HepG2 (cell line): ENCODE measurements at regions not wholly inside any gene's neighbourhood (a gene's known extent, or its start where the extent isn't known, plus 50 kb on each side); places are given as distances from the start of the nearest gene placed in this dataset.
A peak's percentile ranks its signal among the peaks of the same experiment; 100 is the strongest.

Experiments
- AGO2 ChIP-seq: fragments of 200-400 bp; formaldehyde crosslinking; optimal IDR thresholded peaks from 2 replicates; pipeline ENCODE3; 2017; ENCODE audit warnings: mild to moderate bottlenecking, low read depth, low read length, moderate library complexity
- CBX1 ChIP-seq: IDR thresholded peaks from one replicate; pipeline ENCODE4 v1.6.1; 2016; ENCODE audit warnings: antibody characterized with exemption, low read depth
- CENPBD1 ChIP-seq: sonication (generic); formaldehyde crosslinking; IDR thresholded peaks from 2 replicates; pipeline ENCODE4 v1.8.0; 2022; ENCODE audit warnings: missing genetic modification reagents, low read depth, mild to moderate bottlenecking, borderline replicate concordance
- CREBL2 ChIP-seq: sonication (generic); formaldehyde crosslinking; IDR thresholded peaks from 2 replicates; pipeline ENCODE4 v1.8.1; 2023; ENCODE audit warnings: missing genetic modification reagents, mild to moderate bottlenecking, borderline replicate concordance
- DMTF1 ChIP-seq: sonication (generic); formaldehyde crosslinking; IDR thresholded peaks from 2 replicates; pipeline ENCODE4 v1.4.0; 2020; ENCODE audit warnings: mild to moderate bottlenecking, missing genetic modification reagents
- EZH2 ChIP-seq: conservative IDR thresholded peaks from 2 replicates; pipeline ENCODE4 v1.6.1; 2012; ENCODE audit warnings: mild to moderate bottlenecking, low read depth, low read length, moderate library complexity
- FOXP4 ChIP-seq: sonication (generic); formaldehyde crosslinking; IDR thresholded peaks from 2 replicates; pipeline ENCODE4 v1.4.0; 2020; ENCODE audit warnings: missing genetic modification reagents
- FUBP1 ChIP-seq: sonication (generic); formaldehyde crosslinking; IDR thresholded peaks from 2 replicates; pipeline ENCODE4 v1.5.1; 2020; ENCODE audit warnings: missing genetic modification reagents, mild to moderate bottlenecking, borderline replicate concordance
- HOXA7 ChIP-seq: sonication (generic); formaldehyde crosslinking; IDR thresholded peaks from 2 replicates; pipeline ENCODE4 v1.8.1; 2022; ENCODE audit warnings: mild to moderate bottlenecking, missing genetic modification reagents, moderate library complexity
- KDM1A ChIP-seq: IDR thresholded peaks from 2 replicates; pipeline ENCODE4 v1.6.1; 2016; ENCODE audit warnings: missing compliant biosample characterization
- NFYC ChIP-seq: IDR thresholded peaks from 2 replicates; pipeline ENCODE4 v1.6.1; 2016; ENCODE audit warnings: missing genetic modification reagents, missing compliant biosample characterization
- NKX3-1 ChIP-seq: sonication (generic); formaldehyde crosslinking; IDR thresholded peaks from 2 replicates; pipeline ENCODE4 v1.5.0; 2020; ENCODE audit warnings: missing genetic modification reagents
- NR2F2 ChIP-seq: IDR thresholded peaks from 2 replicates; pipeline ENCODE4 v1.6.1; 2012; ENCODE audit warnings: low read depth, inconsistent platforms, borderline replicate concordance
- SMARCE1 ChIP-seq: fragments of 450-650 bp; IDR thresholded peaks from 2 replicates; pipeline ENCODE4 v1.6.1; 2017; ENCODE audit warnings: borderline replicate concordance
- SOX13 ChIP-seq, 3 experiments: fragments of 450-650 bp in 1 of 3; sonication (generic) in 1 of 3; formaldehyde crosslinking in 1 of 3; IDR thresholded peaks in 2 of 3; conservative IDR thresholded peaks in 1 of 3; 2 replicates each; pipeline versions ENCODE4 v1.5.0 to v1.6.1; 2016 to 2020; ENCODE audit warnings: antibody characterized with exemption in 1 of 3, mild to moderate bottlenecking in 1 of 3, missing compliant biosample characterization in 1 of 3, missing genetic modification reagents in 1 of 3, moderate library complexity in 1 of 3
- SRF ChIP-seq: IDR thresholded peaks from 2 replicates; pipeline ENCODE4 v1.6.1; 2011; ENCODE audit warnings: mild to moderate bottlenecking, low read depth, low read length, moderate library complexity
- SRSF1 ChIP-seq: fragments of 200-400 bp; formaldehyde crosslinking; optimal IDR thresholded peaks from 2 replicates; pipeline ENCODE3; 2017; ENCODE audit warnings: mild to moderate bottlenecking, low read depth, low read length, moderate library complexity
- TCF7 ChIP-seq: sonication (generic); IDR thresholded peaks from 2 replicates; pipeline ENCODE4 v1.6.1; 2016; ENCODE audit warnings: antibody characterized with exemption, low read depth
- TEAD3 ChIP-seq: optimal IDR thresholded peaks from 2 replicates; pipeline ENCODE3; 2016; ENCODE audit warnings: borderline replicate concordance
- YEATS4 ChIP-seq: sonication (generic); formaldehyde crosslinking; IDR thresholded peaks from 2 replicates; pipeline ENCODE4 v1.4.0; 2020; ENCODE audit warnings: missing genetic modification reagents, borderline replicate concordance
- ZNF335 ChIP-seq: sonication (generic); formaldehyde crosslinking; IDR thresholded peaks from 2 replicates; pipeline ENCODE4 v1.4.0; 2020; ENCODE audit warnings: missing genetic modification reagents
- ZNF446 ChIP-seq: sonication (generic); formaldehyde crosslinking; IDR thresholded peaks from 2 replicates; pipeline ENCODE4 v1.5.0; 2020; ENCODE audit warnings: mild to moderate bottlenecking, missing genetic modification reagents

GRCh38 chr9:89993678-89994630 is 389.1 kb downstream of the GADD45G start (continued):
- TF ChIP-seq EZH2, result no peak
- TF ChIP-seq SMARCE1, result no peak
- no peak for TF ChIP-seq SRF
- TF ChIP-seq YEATS4 (CRISPR knock-in tag), result 0 out of 2 replicates have a peak, but pooled peaks have one; percentile 36
- peak; percentile 89 for TF ChIP-seq NR2F2
- TF ChIP-seq SOX13 (IDR thresholded peaks at IDR 0.05), result peak; percentile 30; the same call in 1 of the 2 replicates
- TF ChIP-seq SOX13 (CRISPR knock-in tag; conservative IDR thresholded peaks at IDR 0.05 in 1 of 2, IDR thresholded peaks at IDR 0.05 in 1 of 2), result peak in 1 of 2 experiments; percentile 77; a peak in 2 of 4 replicates
- TF ChIP-seq FUBP1 (CRISPR knock-in tag), result 0 out of 2 replicates have a peak, but pooled peaks have one; percentile 84
- TF ChIP-seq ZNF335, result no peak
- TF ChIP-seq AGO2, result no peak
- no peak for TF ChIP-seq CREBL2 (CRISPR knock-in tag)
- no peak for TF ChIP-seq DMTF1 (CRISPR knock-in tag)
- no peak for TF ChIP-seq CENPBD1 (CRISPR knock-in tag)
- no peak for TF ChIP-seq NKX3-1 (CRISPR knock-in tag)
- TF ChIP-seq FOXP4, result peak; percentile 85
- peak; percentile 69 for TF ChIP-seq TEAD3 (CRISPR knock-in tag)
- no peak for TF ChIP-seq ZNF446 (CRISPR knock-in tag)
- no peak for TF ChIP-seq TCF7
- no peak for TF ChIP-seq CBX1
- TF ChIP-seq SRSF1, result no peak
- no peak for TF ChIP-seq HOXA7 (CRISPR knock-in tag)
- TF ChIP-seq KDM1A, result 0 out of 2 replicates have a peak, but pooled peaks have one; percentile 57
- TF ChIP-seq NFYC (CRISPR knock-in tag), result no peak
